T-helper 2 cell (primary cell): ENCODE measurements at regions not wholly inside any gene's neighbourhood (a gene's known extent, or its start where the extent isn't known, plus 50 kb on each side); places are given as distances from the start of the nearest gene placed in this dataset.
"Not testable (repeated sequence)": the region's sequence is repeated elsewhere in the genome, so short reads cannot be mapped to it uniquely, and the experiment has no call there.

Experiments
- DNase-seq, 5 experiments: peaks; one replicate each; pipeline versions ENCODE4 v3.0.0 to v3.0.0-alpha.2; 2012 to 2022

- DNase-seq: not testable (repeated sequence)
These were observed 187.0 kb upstream of the USP15 start for GRCh38 chr12:62073236-62073635.

- no peak for DNase-seq
These were observed 184.3 kb upstream of the USP15 start for GRCh38 chr12:62075870-62076269.

- no peak for DNase-seq
These were observed 182.2 kb upstream of the USP15 start for GRCh38 chr12:62078020-62078419.

- DNase-seq: no peak
These were observed 177.8 kb upstream of the USP15 start for GRCh38 chr12:62082448-62082847.

GRCh38 chr12:62098132-62098531 is 162.1 kb upstream of the USP15 start:
- DNase-seq: no peak

GRCh38 chr12:62103748-62104147 is 156.5 kb upstream of the USP15 start:
- no peak for DNase-seq

GRCh38 chr12:62106547-62107185 is 153.5 kb upstream of the USP15 start:
- DNase-seq: no peak

- DNase-seq: no peak
These were observed 146.7 kb upstream of the USP15 start for GRCh38 chr12:62113366-62114011.

- DNase-seq: no peak
These were observed 143.2 kb upstream of the USP15 start for GRCh38 chr12:62116986-62117385.

GRCh38 chr12:62123721-62124203 is 136.4 kb upstream of the USP15 start:
- DNase-seq: peak in 2 of 5 experiments; percentile 16 to 52

GRCh38 chr12:62127516-62127915 is 132.7 kb upstream of the USP15 start:
- DNase-seq: no peak

GRCh38 chr12:62128175-62128975 is 131.8 kb upstream of the USP15 start:
- DNase-seq: no peak

- no peak for DNase-seq
These were observed 130.9 kb upstream of the USP15 start for GRCh38 chr12:62129291-62129690.

- DNase-seq: no peak
These were observed 129.8 kb upstream of the USP15 start for GRCh38 chr12:62130402-62130801.

GRCh38 chr12:62130834-62131552 is 129.2 kb upstream of the USP15 start:
- peak in 1 of 5 experiments; percentile 13 for DNase-seq

GRCh38 chr12:62133440-62133839 is 126.8 kb upstream of the USP15 start:
- DNase-seq: no peak

GRCh38 chr12:62135553-62136200 is 124.5 kb upstream of the USP15 start:
- no peak for DNase-seq

- peak in 1 of 5 experiments; percentile 13 for DNase-seq
These were observed 123.7 kb upstream of the USP15 start for GRCh38 chr12:62136496-62136895.

GRCh38 chr12:62138527-62138926 is 121.7 kb upstream of the USP15 start:
- no peak for DNase-seq

- DNase-seq: no peak
These were observed 113.9 kb upstream of the USP15 start for GRCh38 chr12:62146318-62146717.

- DNase-seq: no peak
These were observed 102.2 kb upstream of the USP15 start for GRCh38 chr12:62158013-62158412.
